Mucosa of rectum (tissue), 2 donors: ENCODE measurements at regions not wholly inside any gene's neighbourhood (a gene's known extent, or its start where the extent isn't known, plus 50 kb on each side); places are given as distances from the start of the nearest gene placed in this dataset.

Experiments
- H3K27ac ChIP-seq, 2 donors: one replicate each; pipeline ENCODE4 v1.7.0; 2013; ENCODE audit warnings: inconsistent platforms in 2 of 2, low read depth in 2 of 2, low read length in 2 of 2
- H3K27me3 ChIP-seq, 2 donors: one replicate each; pipeline ENCODE4 v1.7.0; 2013; ENCODE audit warnings: low read length in 2 of 2; ENCODE audit not compliant: control insufficient read depth in 2 of 2, insufficient read depth in 2 of 2
- H3K36me3 ChIP-seq, 2 donors: one replicate each; pipeline ENCODE4 v1.7.0; 2013; ENCODE audit warnings: low read length in 2 of 2; ENCODE audit not compliant: control insufficient read depth in 2 of 2, insufficient read depth in 2 of 2
- H3K4me1 ChIP-seq, 2 donors: one replicate each; pipeline ENCODE4 v1.7.0; 2013; ENCODE audit warnings: low read length in 2 of 2, mild to moderate bottlenecking in 1 of 2; ENCODE audit not compliant: control insufficient read depth in 2 of 2, insufficient read depth in 2 of 2
- H3K4me3 ChIP-seq, 2 donors: one replicate each; pipeline ENCODE4 v1.7.0; 2013; ENCODE audit warnings: low read length in 2 of 2
- H3K9ac ChIP-seq, 2 donors: one replicate each; pipeline ENCODE4 v1.7.0; 2013; ENCODE audit warnings: low read length in 2 of 2, low read depth in 1 of 2, mild to moderate bottlenecking in 1 of 2
- H3K9me3 ChIP-seq, 2 donors: one replicate each; pipeline ENCODE4 v1.7.0; 2013; ENCODE audit warnings: low read length in 2 of 2; ENCODE audit not compliant: control insufficient read depth in 2 of 2
- donor health status: healthy.
- donor health status: Normal muscosa, but diverticular disease.

GRCh38 chr2:18149660-18150246, 271.3 kb downstream of the KCNS3 start:
- H3K4me3 ChIP-seq, result no peak overlapping the region
- H3K27ac ChIP-seq, result no peak overlapping the region
- no peak overlapping the region for H3K9ac ChIP-seq
- H3K36me3 ChIP-seq, result no peaks in the 10 kb centered on the region
- no peaks in the 10 kb centered on the region for H3K27me3 ChIP-seq
- H3K4me1 ChIP-seq, result no peaks in the 10 kb centered on the region
- no peaks in the 10 kb centered on the region for H3K9me3 ChIP-seq

- H3K4me3 ChIP-seq, result no peak overlapping the region
- H3K27ac ChIP-seq, result no peak overlapping the region
- no peaks in the 10 kb centered on the region for H3K27me3 ChIP-seq
- no peaks in the 10 kb centered on the region for H3K4me1 ChIP-seq
- no peak overlapping the region for H3K9ac ChIP-seq
- no peaks in the 10 kb centered on the region for H3K9me3 ChIP-seq
- no peaks in the 10 kb centered on the region for H3K36me3 ChIP-seq
These were observed 258.5 kb downstream of the KCNS3 start for GRCh38 chr2:18136881-18137475.

- Histone ChIP-seq H3K27me3 (no peaks in the 10 kb centered on the region), H3K27ac (no peak overlapping the region)
These were observed 254.8 kb downstream of the KCNS3 start for GRCh38 chr2:18133310-18133709.

GRCh38 chr2:18132697-18133096, 254.2 kb downstream of the KCNS3 start:
- H3K9me3 ChIP-seq, result no peaks in the 10 kb centered on the region
- H3K27ac ChIP-seq, result no peak overlapping the region
- no peak overlapping the region for H3K9ac ChIP-seq
- H3K36me3 ChIP-seq, result no peaks in the 10 kb centered on the region
- H3K27me3 ChIP-seq, result no peaks in the 10 kb centered on the region
- no peaks in the 10 kb centered on the region for H3K4me1 ChIP-seq
- H3K4me3 ChIP-seq, result no peak overlapping the region

More at GRCh38 chr2:18133310-18133709, 254.8 kb downstream of the KCNS3 start:
- no peaks in the 10 kb centered on the region for H3K9me3 ChIP-seq
- no peaks in the 10 kb centered on the region for H3K4me1 ChIP-seq
- H3K9ac ChIP-seq, result no peak overlapping the region
- no peaks in the 10 kb centered on the region for H3K36me3 ChIP-seq
- no peak overlapping the region for H3K4me3 ChIP-seq

- Histone ChIP-seq H3K9me3 (no peaks in the 10 kb centered on the region), H3K4me1 (no peaks in the 10 kb centered on the region), H3K27me3 (no peaks in the 10 kb centered on the region), H3K36me3 (no peaks in the 10 kb centered on the region), H3K4me3 (no peak overlapping the region), H3K27ac (no peak overlapping the region), H3K9ac (no peak overlapping the region)
These were observed 253.3 kb downstream of the KCNS3 start for GRCh38 chr2:18131761-18132160.

DNA sequence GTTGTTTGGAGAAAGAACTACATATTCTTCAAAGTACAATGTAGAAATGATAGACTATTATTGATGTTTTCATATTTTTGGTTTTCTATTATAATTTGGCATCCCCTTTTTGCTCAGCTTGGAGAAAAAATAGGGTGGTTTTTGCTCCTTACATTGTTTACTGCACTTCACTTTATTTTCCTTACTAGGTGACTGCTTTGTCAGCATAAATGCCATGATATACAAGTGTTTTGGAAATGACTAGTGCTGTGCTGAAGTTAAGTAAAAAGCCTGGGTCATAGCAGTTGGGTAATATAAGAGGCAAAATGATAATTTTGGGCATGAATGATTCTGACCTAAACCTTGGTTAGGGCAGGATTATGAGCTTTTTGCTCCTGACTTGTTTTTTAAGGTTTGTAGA, 250.9 kb downstream of the KCNS3 start:
- H3K4me1 ChIP-seq, result no peaks in the 10 kb centered on the region
- H3K27ac ChIP-seq, result no peak overlapping the region
- H3K36me3 ChIP-seq, result no peaks in the 10 kb centered on the region
- H3K27me3 ChIP-seq, result no peaks in the 10 kb centered on the region
- H3K9me3 ChIP-seq, result no peaks in the 10 kb centered on the region
- no peak overlapping the region for H3K4me3 ChIP-seq
- no peak overlapping the region for H3K9ac ChIP-seq

DNA sequence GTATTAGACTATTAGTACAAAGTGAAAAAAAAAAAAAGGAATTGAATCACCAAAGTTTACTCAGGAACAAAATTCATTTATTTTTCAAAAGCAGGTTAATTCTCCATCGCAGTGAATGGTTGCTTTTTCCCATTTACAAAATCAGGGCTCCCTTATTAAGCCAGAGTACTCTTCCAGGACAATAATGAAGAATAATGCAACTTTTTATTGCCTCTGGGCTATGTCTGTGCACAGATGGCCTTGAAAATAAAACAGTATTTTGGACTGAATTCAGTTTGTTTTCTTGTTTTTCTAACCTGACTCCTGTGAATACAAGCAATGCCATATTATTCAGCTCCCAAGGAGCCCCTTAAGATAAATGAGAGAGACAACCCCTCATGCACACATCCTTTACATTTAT, 246.8 kb downstream of the KCNS3 start:
- no peaks in the 10 kb centered on the region for H3K9me3 ChIP-seq
- H3K27me3 ChIP-seq, result no peaks in the 10 kb centered on the region
- H3K4me1 ChIP-seq, result no peaks in the 10 kb centered on the region
- H3K4me3 ChIP-seq, result no peak overlapping the region
- no peak overlapping the region for H3K9ac ChIP-seq
- no peaks in the 10 kb centered on the region for H3K36me3 ChIP-seq
- no peak overlapping the region for H3K27ac ChIP-seq

- Histone ChIP-seq H3K4me1 (no peaks in the 10 kb centered on the region), H3K9ac (no peak overlapping the region), H3K4me3 (no peak overlapping the region), H3K27ac (no peak overlapping the region), H3K9me3 (no peaks in the 10 kb centered on the region), H3K36me3 (no peaks in the 10 kb centered on the region), H3K27me3 (no peaks in the 10 kb centered on the region)
These were observed 245.8 kb downstream of the KCNS3 start for GRCh38 chr2:18124116-18124835.

DNA sequence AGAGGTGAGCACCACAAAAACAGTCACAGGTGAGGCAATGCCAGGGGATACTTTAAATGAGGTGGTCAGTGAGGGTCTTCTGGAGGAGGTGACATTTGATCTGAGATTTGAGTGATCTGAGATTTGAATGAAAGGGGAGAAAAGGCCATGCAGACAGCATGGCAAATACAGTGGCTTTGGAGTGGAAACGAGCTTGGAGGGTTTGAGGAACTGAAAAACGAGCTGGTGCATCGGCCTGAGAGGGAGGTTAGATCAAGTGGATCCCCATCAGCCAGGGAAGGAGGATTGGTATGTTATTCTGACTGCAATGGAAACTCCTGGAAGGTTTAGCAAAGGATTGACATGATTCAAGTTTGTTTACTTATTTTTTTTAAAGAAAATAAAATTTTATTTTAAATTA, 245.1 kb downstream of the KCNS3 start:
- Histone ChIP-seq H3K27me3 (no peaks in the 10 kb centered on the region), H3K9me3 (no peaks in the 10 kb centered on the region), H3K27ac (no peak overlapping the region)

DNA sequence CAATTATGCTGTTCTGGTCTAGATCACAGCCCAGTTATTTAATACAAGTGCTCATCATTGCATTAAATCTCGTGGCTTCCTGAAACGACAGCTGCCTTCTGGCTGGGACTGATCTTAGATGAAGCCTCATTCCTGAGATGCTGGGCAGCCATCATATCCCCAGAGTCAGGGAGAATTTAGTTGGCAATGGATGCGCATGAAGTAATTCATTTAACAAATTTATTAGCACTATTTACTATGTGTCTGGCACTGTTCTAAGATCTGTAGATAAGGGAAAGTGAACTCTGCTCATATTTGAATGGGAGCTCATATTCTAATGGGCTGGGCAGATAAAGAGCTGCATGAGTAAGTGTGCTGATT, 244.7 kb downstream of the KCNS3 start:
- H3K9ac ChIP-seq, result no peak overlapping the region
- H3K4me3 ChIP-seq, result no peak overlapping the region
- no peaks in the 10 kb centered on the region for H3K36me3 ChIP-seq
- no peaks in the 10 kb centered on the region for H3K4me1 ChIP-seq
- H3K27ac ChIP-seq, result no peak overlapping the region
- H3K9me3 ChIP-seq, result no peaks in the 10 kb centered on the region
- H3K27me3 ChIP-seq, result no peaks in the 10 kb centered on the region

More for the DNA sequence above, 245.1 kb downstream of the KCNS3 start:
- Histone ChIP-seq H3K9ac (no peak overlapping the region), H3K4me3 (no peak overlapping the region), H3K36me3 (no peaks in the 10 kb centered on the region), H3K4me1 (no peaks in the 10 kb centered on the region)
